ENCODE measurements at regions not wholly inside any gene's neighbourhood (a gene's known extent, or its start where the extent isn't known, plus 50 kb on each side); places are given as distances from the start of the nearest gene placed in this dataset.

DNA sequence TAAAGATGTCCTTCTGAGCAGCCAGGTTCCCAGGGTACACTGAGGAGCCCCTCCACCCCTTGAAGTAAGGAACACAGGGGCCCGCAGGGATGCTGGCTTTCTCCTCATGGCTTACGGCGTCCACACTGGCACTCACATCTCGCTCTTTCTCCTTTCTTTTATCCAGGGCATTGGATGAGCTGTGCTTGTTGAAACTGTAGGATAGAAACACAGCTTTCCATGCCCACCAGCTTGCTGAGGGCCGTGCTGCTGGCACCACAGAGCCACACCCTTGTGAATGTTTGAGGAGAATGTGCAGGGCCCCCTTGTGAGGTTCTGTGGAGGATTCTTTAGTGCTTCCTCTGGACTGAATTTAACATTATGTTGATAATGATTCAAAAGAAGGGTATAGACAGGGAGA is 51.7 kb upstream of the B3GAT1 start:
- DNase-seq = no peak

Measured in stimulated activated naive CD4-positive, alpha-beta T cell (primary cell).